ENCODE measurements at regions not wholly inside any gene's neighbourhood (a gene's known extent, or its start where the extent isn't known, plus 50 kb on each side); places are given as distances from the start of the nearest gene placed in this dataset.

- TF ChIP-seq POLR2A (IDR thresholded peaks at IDR 0.05) (no peak), CTCF (IDR thresholded peaks at IDR 0.05) (no peak)
These were observed 244.3 kb downstream of the GLI2 start for GRCh38 chr2:120979921-120980320.

Measured in ovary (tissue), 3 donors.